Activated CD8-positive, alpha-beta memory T cell treated with anti-CD3 and anti-CD28 coated beads for 48 hours (primary cell): ENCODE measurements at regions not wholly inside any gene's neighbourhood (a gene's known extent, or its start where the extent isn't known, plus 50 kb on each side); places are given as distances from the start of the nearest gene placed in this dataset.
A peak's percentile ranks its signal among the peaks of the same experiment; 100 is the strongest.

Experiments
- DNase-seq, 3 experiments: peaks; one replicate each; pipeline ENCODE4 v3.0.0-alpha.2; 2020; ENCODE audit warnings: low read depth in 2 of 3, low spot score in 2 of 3

- DNase-seq = no peak
Measured at GRCh38 chr13:29959086-29959485, 108.7 kb upstream of the UBL3 start.

- no peak for DNase-seq
Measured at GRCh38 chr13:29958476-29958875, 108.1 kb upstream of the UBL3 start.

GRCh38 chr13:29957320-29957719 lies 106.9 kb upstream of the UBL3 start:
- DNase-seq = no peak

- DNase-seq = no peak
Measured at GRCh38 chr13:29956853-29957252, 106.4 kb upstream of the UBL3 start.

GRCh38 chr13:29955137-29955650 lies 104.8 kb upstream of the UBL3 start:
- no peak for DNase-seq

GRCh38 chr13:29954082-29955028 lies 103.9 kb upstream of the UBL3 start:
- DNase-seq = no peak

GRCh38 chr13:29953542-29953941 lies 103.1 kb upstream of the UBL3 start:
- no peak for DNase-seq

- DNase-seq = no peak
Measured at GRCh38 chr13:29952245-29952644, 101.8 kb upstream of the UBL3 start.

- DNase-seq = no peak
Measured at GRCh38 chr13:29948791-29949190, 98.4 kb upstream of the UBL3 start.

- DNase-seq = no peak
Measured at GRCh38 chr13:29948244-29948643, 97.8 kb upstream of the UBL3 start.

- no peak for DNase-seq
Measured at GRCh38 chr13:29947839-29948238, 97.4 kb upstream of the UBL3 start.

- DNase-seq = no peak
Measured at GRCh38 chr13:29946093-29946492, 95.7 kb upstream of the UBL3 start.

GRCh38 chr13:29943686-29944085 lies 93.3 kb upstream of the UBL3 start:
- no peak for DNase-seq

GRCh38 chr13:29943273-29943672 lies 92.9 kb upstream of the UBL3 start:
- DNase-seq = no peak

- no peak for DNase-seq
Measured at GRCh38 chr13:29940715-29941114, 90.3 kb upstream of the UBL3 start.

- no peak for DNase-seq
Measured at GRCh38 chr13:29939158-29939557, 88.7 kb upstream of the UBL3 start.

GRCh38 chr13:29937841-29938240 lies 87.4 kb upstream of the UBL3 start:
- no peak for DNase-seq

- no peak for DNase-seq
Measured at GRCh38 chr13:29937379-29937778, 87.0 kb upstream of the UBL3 start.

- no peak for DNase-seq
Measured at GRCh38 chr13:29936956-29937355, 86.5 kb upstream of the UBL3 start.

- DNase-seq = no peak
Measured at GRCh38 chr13:29936051-29936813, 85.8 kb upstream of the UBL3 start.

GRCh38 chr13:29935309-29935981 lies 85.0 kb upstream of the UBL3 start:
- peak; percentile 23 to 42 (median 29) for DNase-seq
